ENCODE measurements at regions not wholly inside any gene's neighbourhood (a gene's known extent, or its start where the extent isn't known, plus 50 kb on each side); places are given as distances from the start of the nearest gene placed in this dataset.
A peak's percentile ranks its signal among the peaks of the same experiment; 100 is the strongest.
"Not testable (repeated sequence)": the region's sequence is repeated elsewhere in the genome, so short reads cannot be mapped to it uniquely, and the experiment has no call there.

- DNase-seq = no peak
- no peak for ATAC-seq
- Mint-ChIP-seq H3K27ac (no peak overlapping the region), H3K36me3 (ENCODE audit: low read depth) (no peaks in the 10 kb centered on the region), H3K4me3 (no peak overlapping the region), H3K4me1 (no peaks in the 10 kb centered on the region), H3K27me3 (no peaks in the 10 kb centered on the region)
- H3K9me3 ChIP-seq (ENCODE audit: control insufficient read depth, low read length, poor library complexity, severe bottlenecking) = no peaks in the 10 kb centered on the region
Observed at GRCh38 chr3:159488602-159489001, 500.0 kb upstream of the IL12A start.

- H3K36me3 Mint-ChIP-seq (ENCODE audit: low read depth) = no peaks in the 10 kb centered on the region
- no peaks in the 10 kb centered on the region for H3K4me1 Mint-ChIP-seq
- no peak for DNase-seq
- H3K27me3 Mint-ChIP-seq = no peaks in the 10 kb centered on the region
- no peak overlapping the region for H3K27ac Mint-ChIP-seq
- H3K9me3 ChIP-seq (ENCODE audit: control insufficient read depth, low read length, poor library complexity, severe bottlenecking) = no peaks in the 10 kb centered on the region
- H3K4me3 Mint-ChIP-seq = no peak overlapping the region
- no peak for ATAC-seq
Observed at GRCh38 chr3:159497361-159497760, 491.3 kb upstream of the IL12A start.

GRCh38 chr3:159499031-159499793, 489.4 kb upstream of the IL12A start:
- Mint-ChIP-seq H3K27ac (no peak overlapping the region), H3K4me1 (no peaks in the 10 kb centered on the region), H3K36me3 (ENCODE audit: low read depth) (no peaks in the 10 kb centered on the region), H3K4me3 (no peak overlapping the region), H3K27me3 (no peaks in the 10 kb centered on the region)
- DNase-seq = no peak
- H3K9me3 ChIP-seq (ENCODE audit: control insufficient read depth, low read length, poor library complexity, severe bottlenecking) = no peaks in the 10 kb centered on the region
- ATAC-seq = no peak

- H3K9me3 ChIP-seq (ENCODE audit: control insufficient read depth, low read length, poor library complexity, severe bottlenecking) = no peaks in the 10 kb centered on the region
- no peak overlapping the region for H3K27ac Mint-ChIP-seq
- ATAC-seq (no peak), DNase-seq (no peak)
- H3K4me1 Mint-ChIP-seq = no peaks in the 10 kb centered on the region
- H3K4me3 Mint-ChIP-seq = no peak overlapping the region
- no peaks in the 10 kb centered on the region for H3K27me3 Mint-ChIP-seq
- H3K36me3 Mint-ChIP-seq (ENCODE audit: low read depth) = no peaks in the 10 kb centered on the region
Observed at GRCh38 chr3:159501029-159501428, 487.6 kb upstream of the IL12A start.

- H3K27me3 Mint-ChIP-seq = no peaks in the 10 kb centered on the region
- H3K4me1 Mint-ChIP-seq = no peaks in the 10 kb centered on the region
- DNase-seq = no peak
- no peaks in the 10 kb centered on the region for H3K9me3 ChIP-seq (ENCODE audit: control insufficient read depth, low read length, poor library complexity, severe bottlenecking)
- H3K27ac Mint-ChIP-seq = no peak overlapping the region
- no peaks in the 10 kb centered on the region for H3K36me3 Mint-ChIP-seq (ENCODE audit: low read depth)
- H3K4me3 Mint-ChIP-seq = no peak overlapping the region
- no peak for ATAC-seq
Observed at GRCh38 chr3:159502986-159503385, 485.6 kb upstream of the IL12A start.

GRCh38 chr3:159510988-159511387, 477.6 kb upstream of the IL12A start:
- not testable (repeated sequence) for H3K27ac Mint-ChIP-seq; H3K4me1 Mint-ChIP-seq; H3K36me3 Mint-ChIP-seq (ENCODE audit: low read depth); H3K27me3 Mint-ChIP-seq; H3K9me3 ChIP-seq (ENCODE audit: control insufficient read depth, low read length, poor library complexity, severe bottlenecking); DNase-seq; ATAC-seq
- peak overlapping the region; percentile 6 for H3K4me3 Mint-ChIP-seq

GRCh38 chr3:159513444-159513843, 475.2 kb upstream of the IL12A start:
- ATAC-seq (no peak), DNase-seq (no peak)
- H3K27ac Mint-ChIP-seq = no peak overlapping the region
- H3K9me3 ChIP-seq (ENCODE audit: control insufficient read depth, low read length, poor library complexity, severe bottlenecking) = no peaks in the 10 kb centered on the region
- H3K4me3 Mint-ChIP-seq = no peak overlapping the region
- no peaks in the 10 kb centered on the region for H3K4me1 Mint-ChIP-seq
- no peaks in the 10 kb centered on the region for H3K27me3 Mint-ChIP-seq
- H3K36me3 Mint-ChIP-seq (ENCODE audit: low read depth) = no peaks in the 10 kb centered on the region

GRCh38 chr3:159513867-159514380, 474.7 kb upstream of the IL12A start:
- H3K36me3 Mint-ChIP-seq (ENCODE audit: low read depth) = no peaks in the 10 kb centered on the region
- H3K27ac Mint-ChIP-seq = no peak overlapping the region
- no peaks in the 10 kb centered on the region for H3K9me3 ChIP-seq (ENCODE audit: control insufficient read depth, low read length, poor library complexity, severe bottlenecking)
- no peaks in the 10 kb centered on the region for H3K27me3 Mint-ChIP-seq
- no peak overlapping the region for H3K4me3 Mint-ChIP-seq
- DNase-seq = no peak
- no peak for ATAC-seq
- H3K4me1 Mint-ChIP-seq = no peaks in the 10 kb centered on the region

- no peaks in the 10 kb centered on the region for H3K27me3 Mint-ChIP-seq
- no peaks in the 10 kb centered on the region for H3K4me1 Mint-ChIP-seq
- DNase-seq = no peak
Observed at GRCh38 chr3:159517105-159517504, 471.5 kb upstream of the IL12A start.

GRCh38 chr3:159520638-159521037, 468.0 kb upstream of the IL12A start:
- H3K27me3 Mint-ChIP-seq = no peaks in the 10 kb centered on the region
- no peak overlapping the region for H3K4me3 Mint-ChIP-seq
- no peaks in the 10 kb centered on the region for H3K36me3 Mint-ChIP-seq (ENCODE audit: low read depth)
- no peak overlapping the region for H3K27ac Mint-ChIP-seq
- no peaks in the 10 kb centered on the region for H3K4me1 Mint-ChIP-seq
- DNase-seq (no peak), ATAC-seq (no peak)
- H3K9me3 ChIP-seq (ENCODE audit: control insufficient read depth, low read length, poor library complexity, severe bottlenecking) = no peaks in the 10 kb centered on the region

More at GRCh38 chr3:159517105-159517504, 471.5 kb upstream of the IL12A start:
- H3K27ac Mint-ChIP-seq = no peak overlapping the region
- no peaks in the 10 kb centered on the region for H3K9me3 ChIP-seq (ENCODE audit: control insufficient read depth, low read length, poor library complexity, severe bottlenecking)
- H3K4me3 Mint-ChIP-seq = no peak overlapping the region
- no peak for ATAC-seq
- no peaks in the 10 kb centered on the region for H3K36me3 Mint-ChIP-seq (ENCODE audit: low read depth)

- no peaks in the 10 kb centered on the region for H3K4me1 Mint-ChIP-seq
- ATAC-seq (no peak), DNase-seq (no peak)
- H3K36me3 Mint-ChIP-seq (ENCODE audit: low read depth) = no peaks in the 10 kb centered on the region
- no peak overlapping the region for H3K27ac Mint-ChIP-seq
- H3K4me3 Mint-ChIP-seq = no peak overlapping the region
- H3K9me3 ChIP-seq (ENCODE audit: control insufficient read depth, low read length, poor library complexity, severe bottlenecking) = no peaks in the 10 kb centered on the region
- H3K27me3 Mint-ChIP-seq = no peaks in the 10 kb centered on the region
Observed at GRCh38 chr3:159522276-159522675, 466.4 kb upstream of the IL12A start.

GRCh38 chr3:159528251-159528895, 460.3 kb upstream of the IL12A start:
- DNase-seq (no peak), ATAC-seq (no peak)
- Mint-ChIP-seq H3K4me3 (no peak overlapping the region), H3K4me1 (no peaks in the 10 kb centered on the region), H3K36me3 (ENCODE audit: low read depth) (no peaks in the 10 kb centered on the region), H3K27ac (no peak overlapping the region), H3K27me3 (no peaks in the 10 kb centered on the region)
- no peaks in the 10 kb centered on the region for H3K9me3 ChIP-seq (ENCODE audit: control insufficient read depth, low read length, poor library complexity, severe bottlenecking)

GRCh38 chr3:159532577-159532976, 456.1 kb upstream of the IL12A start:
- no peaks in the 10 kb centered on the region for H3K9me3 ChIP-seq (ENCODE audit: control insufficient read depth, low read length, poor library complexity, severe bottlenecking)
- ATAC-seq (no peak), DNase-seq (no peak)
- H3K4me1 Mint-ChIP-seq = no peaks in the 10 kb centered on the region
- no peaks in the 10 kb centered on the region for H3K36me3 Mint-ChIP-seq (ENCODE audit: low read depth)
- H3K27me3 Mint-ChIP-seq = no peaks in the 10 kb centered on the region
- no peak overlapping the region for H3K27ac Mint-ChIP-seq
- no peak overlapping the region for H3K4me3 Mint-ChIP-seq

GRCh38 chr3:159534496-159534895, 454.1 kb upstream of the IL12A start:
- H3K36me3 Mint-ChIP-seq (ENCODE audit: low read depth) = no peaks in the 10 kb centered on the region
- H3K4me3 Mint-ChIP-seq = no peak overlapping the region

More at GRCh38 chr3:159534496-159534895, 454.1 kb upstream of the IL12A start:
- ATAC-seq (no peak), DNase-seq (no peak)
- Mint-ChIP-seq H3K4me1 (no peaks in the 10 kb centered on the region), H3K27me3 (no peaks in the 10 kb centered on the region), H3K27ac (no peak overlapping the region)
- H3K9me3 ChIP-seq (ENCODE audit: control insufficient read depth, low read length, poor library complexity, severe bottlenecking) = no peaks in the 10 kb centered on the region
